GM12878 (cell line): ENCODE measurements at regions not wholly inside any gene's neighbourhood (a gene's known extent, or its start where the extent isn't known, plus 50 kb on each side); places are given as distances from the start of the nearest gene placed in this dataset.
A peak's percentile ranks its signal among the peaks of the same experiment; 100 is the strongest.

Experiments used
- BACH1 ChIP-seq: fragments of 450-650 bp; IDR thresholded peaks from 2 replicates; pipeline ENCODE4 v1.6.1; 2017; ENCODE audit warnings: mild to moderate bottlenecking, borderline replicate concordance
- BHLHE40 ChIP-seq, 2 experiments: fragments of 450-650 bp in 1 of 2; IDR thresholded peaks; 2 replicates each; pipeline ENCODE4 v1.6.1; 2011 to 2017; ENCODE audit warnings: low read depth in 2 of 2, borderline replicate concordance in 1 of 2, improper control_type of control experiment in 1 of 2, low read length in 1 of 2, mild to moderate bottlenecking in 1 of 2
- CHD1 ChIP-seq: IDR thresholded peaks from 2 replicates; pipeline ENCODE4 v1.6.1; 2012; ENCODE audit warnings: low read depth, low read length, improper control_type of control experiment
- E2F4 ChIP-seq: IDR thresholded peaks from 2 replicates; pipeline ENCODE4 v1.6.1; 2012; ENCODE audit warnings: low read depth, low read length, improper control_type of control experiment
- ESRRA ChIP-seq: IDR thresholded peaks from 2 replicates; pipeline ENCODE4 v1.6.1; 2012; ENCODE audit warnings: mild to moderate bottlenecking, low read length, improper control_type of control experiment
- JUNB ChIP-seq: IDR thresholded peaks from 2 replicates; pipeline ENCODE4 v1.6.1; 2016; ENCODE audit warnings: antibody characterized with exemption, mild to moderate bottlenecking
- MTA3 ChIP-seq: IDR thresholded peaks from 2 replicates; pipeline ENCODE4 v1.6.1; 2012; ENCODE audit warnings: low read length, inconsistent platforms, borderline replicate concordance
- MXI1 ChIP-seq: fragments of 150-350 bp; IDR thresholded peaks from 2 replicates; pipeline ENCODE4 v1.6.1; 2011; ENCODE audit warnings: low read depth, mild to moderate bottlenecking, inconsistent platforms, low read length, improper control_type of control experiment
- NFIC ChIP-seq: IDR thresholded peaks from 2 replicates; pipeline ENCODE4 v1.6.1; 2012; ENCODE audit warnings: low read depth, mild to moderate bottlenecking, inconsistent platforms, low read length, moderate library complexity
- NR2C2 ChIP-seq: IDR thresholded peaks from 2 replicates; pipeline ENCODE4 v1.6.1; 2011; ENCODE audit warnings: borderline replicate concordance, low read depth; ENCODE audit not compliant: control insufficient read depth, insufficient read length
- PAX5 ChIP-seq: IDR thresholded peaks from 2 replicates; pipeline ENCODE4 v1.6.1; 2011; ENCODE audit warnings: low read depth, low read length, borderline replicate concordance
- RELA ChIP-seq: fragments of 450-650 bp; IDR thresholded peaks from 2 replicates; pipeline ENCODE4 v1.8.0; 2014; ENCODE audit warnings: borderline replicate concordance; ENCODE audit not compliant: partially characterized antibody
- RUNX3 ChIP-seq: IDR thresholded peaks from 2 replicates; pipeline ENCODE4 v1.6.1; 2012; ENCODE audit warnings: low read length, inconsistent platforms
- SMARCA5 ChIP-seq: fragments of 450-650 bp; IDR thresholded peaks from 2 replicates; pipeline ENCODE4 v1.6.1; 2017; ENCODE audit warnings: mild to moderate bottlenecking
- ZNF384 ChIP-seq: IDR thresholded peaks from 2 replicates; pipeline ENCODE4 v1.6.1; 2012; ENCODE audit warnings: low read depth, mild to moderate bottlenecking, low read length, improper control_type of control experiment, borderline replicate concordance
- TF ChIP-seq, protein P1 (sequence below): fragments of 450-650 bp; IDR thresholded peaks from 2 replicates; pipeline ENCODE4 v1.6.1; 2017; ENCODE audit warnings: mild to moderate bottlenecking, moderate library complexity
- TF ChIP-seq, protein P2 (sequence below): IDR thresholded peaks from 2 replicates; pipeline ENCODE4 v1.6.1; 2011; ENCODE audit warnings: borderline replicate concordance, low read depth, mild to moderate bottlenecking, moderate library complexity, low read length; ENCODE audit not compliant: insufficient read depth, poor library complexity, severe bottlenecking

- TF ChIP-seq, protein P1, sequence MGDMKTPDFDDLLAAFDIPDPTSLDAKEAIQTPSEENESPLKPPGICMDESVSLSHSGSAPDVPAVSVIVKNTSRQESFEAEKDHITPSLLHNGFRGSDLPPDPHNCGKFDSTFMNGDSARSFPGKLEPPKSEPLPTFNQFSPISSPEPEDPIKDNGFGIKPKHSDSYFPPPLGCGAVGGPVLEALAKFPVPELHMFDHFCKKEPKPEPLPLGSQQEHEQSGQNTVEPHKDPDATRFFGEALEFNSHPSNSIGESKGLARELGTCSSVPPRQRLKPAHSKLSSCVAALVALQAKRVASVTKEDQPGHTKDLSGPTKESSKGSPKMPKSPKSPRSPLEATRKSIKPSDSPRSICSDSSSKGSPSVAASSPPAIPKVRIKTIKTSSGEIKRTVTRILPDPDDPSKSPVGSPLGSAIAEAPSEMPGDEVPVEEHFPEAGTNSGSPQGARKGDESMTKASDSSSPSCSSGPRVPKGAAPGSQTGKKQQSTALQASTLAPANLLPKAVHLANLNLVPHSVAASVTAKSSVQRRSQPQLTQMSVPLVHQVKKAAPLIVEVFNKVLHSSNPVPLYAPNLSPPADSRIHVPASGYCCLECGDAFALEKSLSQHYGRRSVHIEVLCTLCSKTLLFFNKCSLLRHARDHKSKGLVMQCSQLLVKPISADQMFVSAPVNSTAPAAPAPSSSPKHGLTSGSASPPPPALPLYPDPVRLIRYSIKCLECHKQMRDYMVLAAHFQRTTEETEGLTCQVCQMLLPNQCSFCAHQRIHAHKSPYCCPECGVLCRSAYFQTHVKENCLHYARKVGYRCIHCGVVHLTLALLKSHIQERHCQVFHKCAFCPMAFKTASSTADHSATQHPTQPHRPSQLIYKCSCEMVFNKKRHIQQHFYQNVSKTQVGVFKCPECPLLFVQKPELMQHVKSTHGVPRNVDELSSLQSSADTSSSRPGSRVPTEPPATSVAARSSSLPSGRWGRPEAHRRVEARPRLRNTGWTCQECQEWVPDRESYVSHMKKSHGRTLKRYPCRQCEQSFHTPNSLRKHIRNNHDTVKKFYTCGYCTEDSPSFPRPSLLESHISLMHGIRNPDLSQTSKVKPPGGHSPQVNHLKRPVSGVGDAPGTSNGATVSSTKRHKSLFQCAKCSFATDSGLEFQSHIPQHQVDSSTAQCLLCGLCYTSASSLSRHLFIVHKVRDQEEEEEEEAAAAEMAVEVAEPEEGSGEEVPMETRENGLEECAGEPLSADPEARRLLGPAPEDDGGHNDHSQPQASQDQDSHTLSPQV = no peak
- no peak for TF ChIP-seq JUNB
- TF ChIP-seq, protein P2, sequence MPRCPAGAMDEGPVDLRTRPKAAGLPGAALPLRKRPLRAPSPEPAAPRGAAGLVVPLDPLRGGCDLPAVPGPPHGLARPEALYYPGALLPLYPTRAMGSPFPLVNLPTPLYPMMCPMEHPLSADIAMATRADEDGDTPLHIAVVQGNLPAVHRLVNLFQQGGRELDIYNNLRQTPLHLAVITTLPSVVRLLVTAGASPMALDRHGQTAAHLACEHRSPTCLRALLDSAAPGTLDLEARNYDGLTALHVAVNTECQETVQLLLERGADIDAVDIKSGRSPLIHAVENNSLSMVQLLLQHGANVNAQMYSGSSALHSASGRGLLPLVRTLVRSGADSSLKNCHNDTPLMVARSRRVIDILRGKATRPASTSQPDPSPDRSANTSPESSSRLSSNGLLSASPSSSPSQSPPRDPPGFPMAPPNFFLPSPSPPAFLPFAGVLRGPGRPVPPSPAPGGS = no peak
- TF ChIP-seq MTA3 = peak; percentile 10; the same call in 1 of the 2 replicates
- TF ChIP-seq SMARCA5 = peak; percentile 43; the same call in 1 of the 2 replicates
- no peak for TF ChIP-seq ESRRA
- TF ChIP-seq CHD1 = no peak
- no peak for TF ChIP-seq NFIC
- TF ChIP-seq NR2C2 = no peak
- TF ChIP-seq E2F4 = no peak
- TF ChIP-seq MXI1 = no peak
- no peak for TF ChIP-seq RELA
- TF ChIP-seq RUNX3 = peak; percentile 57
- TF ChIP-seq BHLHE40 (IDR thresholded peaks at IDR 0.05; ENCODE audit: borderline replicate concordance in 1 of 2, low read depth in 2 of 2, low read length in 1 of 2) = no peak; a peak in 1 of 4 replicates
- TF ChIP-seq BACH1 = no peak; the same call in 1 of the 2 replicates
- TF ChIP-seq PAX5 = no peak
- peak; percentile 82 for TF ChIP-seq ZNF384
These were observed 203.0 kb downstream of the TOMM20 start (continued) for GRCh38 chr1:234925440-234926263.
